Thyroid gland (tissue), 4 donors: ENCODE measurements at regions not wholly inside any gene's neighbourhood (a gene's known extent, or its start where the extent isn't known, plus 50 kb on each side); places are given as distances from the start of the nearest gene placed in this dataset.
"Not testable (repeated sequence)": the region's sequence is repeated elsewhere in the genome, so short reads cannot be mapped to it uniquely, and the experiment has no call there.

ENCODE experiments used
- CTCF ChIP-seq, 6 experiments: fragments of 200-600 bp in 3 of 6; fragments of 450-650 bp in 3 of 6; sonication (generic) in 3 of 6; IDR thresholded peaks; one replicate each; pipeline ENCODE4 v1.5.1; 2016 to 2019; ENCODE audit warnings: antibody characterized with exemption in 6 of 6, mild to moderate bottlenecking in 2 of 6, inconsistent platforms in 1 of 6, moderate library complexity in 1 of 6
- POLR2A ChIP-seq, 2 donors: fragments of 450-650 bp; IDR thresholded peaks; one replicate each; pipeline ENCODE4 v1.6.1; 2017; ENCODE audit warnings: antibody characterized with exemption in 2 of 2, mild to moderate bottlenecking in 2 of 2, moderate library complexity in 1 of 2

DNA sequence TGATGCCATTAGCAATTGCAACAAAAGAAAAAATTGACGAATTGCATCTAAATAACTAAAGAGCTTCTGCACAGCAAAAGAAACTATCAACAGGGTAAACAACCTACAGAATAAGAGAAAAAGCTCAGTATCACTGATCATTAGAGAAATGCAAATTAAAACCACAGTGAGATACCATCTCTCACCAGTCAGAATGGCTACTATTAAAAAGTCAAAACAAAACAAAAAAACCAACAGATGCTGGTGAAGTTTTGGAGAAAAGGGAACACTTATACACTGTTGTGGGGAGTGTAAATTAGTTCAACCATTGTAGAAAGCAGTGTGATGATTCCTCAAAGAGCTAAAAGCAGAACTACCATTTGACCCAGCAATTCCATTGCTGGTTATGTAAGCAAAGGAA is 155.1 kb upstream of the GHR start:
- not testable (repeated sequence) for TF ChIP-seq CTCF, POLR2A (IDR thresholded peaks at IDR 0.05)
